GM19023 (cell line): ENCODE measurements at regions not wholly inside any gene's neighbourhood (a gene's known extent, or its start where the extent isn't known, plus 50 kb on each side); places are given as distances from the start of the nearest gene placed in this dataset.
"Not testable (repeated sequence)": the region's sequence is repeated elsewhere in the genome, so short reads cannot be mapped to it uniquely, and the experiment has no call there.

Experiments used
- ATAC-seq: cut with Tn5 transposase; IDR thresholded peaks from one replicate; pipeline ENCODE4 v1.9.1; 2021; ENCODE audit warnings: mild to moderate bottlenecking, moderate library complexity; ENCODE audit not compliant: unreplicated experiment

GRCh38 chr3:89912031-89912430 is 804.6 kb downstream of the EPHA3 start:
- no peak for ATAC-seq

- no peak for ATAC-seq
Observed at GRCh38 chr3:89923921-89924610, 816.6 kb downstream of the EPHA3 start.

- no peak for ATAC-seq
Observed at GRCh38 chr3:89925976-89926375, 818.6 kb downstream of the EPHA3 start.

GRCh38 chr3:89932882-89933281 is 825.5 kb downstream of the EPHA3 start:
- no peak for ATAC-seq

DNA sequence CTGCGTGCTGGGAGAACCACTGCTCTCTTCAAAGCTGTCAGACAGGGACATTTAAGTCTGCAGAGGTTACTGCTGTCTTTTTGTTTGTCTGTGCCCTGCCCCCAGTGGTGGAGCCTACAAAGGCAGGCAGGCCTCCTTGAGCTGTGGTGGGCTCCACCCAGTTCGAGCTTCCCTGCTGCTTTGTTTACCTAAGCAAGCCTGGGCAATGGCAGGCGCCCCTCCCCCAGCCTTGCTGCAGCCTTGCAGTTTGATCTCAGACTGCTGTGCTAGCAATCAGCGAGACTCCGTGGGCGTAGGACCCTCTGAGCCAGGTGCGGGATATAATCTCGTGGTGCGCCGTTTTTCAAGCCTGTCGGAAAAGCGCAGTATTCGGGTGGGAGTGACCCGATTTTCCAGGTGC is 837.0 kb downstream of the EPHA3 start:
- not testable (repeated sequence) for ATAC-seq

DNA sequence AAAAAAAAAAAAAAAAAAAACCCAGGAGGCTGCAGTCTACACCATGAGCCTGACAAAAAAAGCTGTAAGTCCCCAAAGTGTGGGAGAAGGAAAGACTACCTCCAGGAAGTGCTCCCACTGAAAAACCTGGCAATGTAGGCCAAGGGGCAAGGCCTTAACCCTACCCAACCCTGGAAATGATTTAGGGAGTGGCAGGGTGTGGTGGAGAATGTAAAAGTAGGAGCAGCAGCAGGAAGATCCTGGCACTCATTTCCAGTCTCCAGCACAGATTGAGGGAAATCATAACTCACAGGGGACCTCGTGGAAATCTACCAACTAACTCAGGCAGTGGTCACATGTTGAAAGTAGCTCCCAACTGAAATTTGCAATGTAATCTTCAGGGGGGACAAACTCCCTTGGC is 839.5 kb downstream of the EPHA3 start:
- no peak for ATAC-seq

- no peak for ATAC-seq
Observed at GRCh38 chr3:89947337-89947954, 840.0 kb downstream of the EPHA3 start.

DNA sequence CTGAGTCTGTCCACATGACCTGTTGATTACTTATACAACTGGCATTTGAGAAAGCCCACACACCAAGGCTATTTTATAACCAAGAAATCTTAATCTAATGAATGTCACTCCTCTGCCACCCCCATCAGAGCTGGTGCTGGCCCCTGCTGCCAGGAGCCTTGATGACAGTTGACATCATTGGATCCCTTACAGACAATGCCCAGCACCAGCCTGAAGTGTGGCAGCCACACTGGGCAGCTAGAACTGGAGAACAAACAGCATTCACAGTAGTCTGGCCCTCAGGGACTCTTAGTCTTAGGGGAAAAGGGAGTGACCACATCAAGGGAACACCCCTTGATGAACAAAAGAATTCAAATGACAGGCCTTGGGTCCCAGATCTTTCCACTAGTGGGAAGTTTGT is 840.6 kb downstream of the EPHA3 start:
- ATAC-seq, result no peak

- no peak for ATAC-seq
Observed at GRCh38 chr3:89950772-89951171, 843.4 kb downstream of the EPHA3 start.

GRCh38 chr3:89954137-89954536 is 846.7 kb downstream of the EPHA3 start:
- ATAC-seq, result no peak

DNA sequence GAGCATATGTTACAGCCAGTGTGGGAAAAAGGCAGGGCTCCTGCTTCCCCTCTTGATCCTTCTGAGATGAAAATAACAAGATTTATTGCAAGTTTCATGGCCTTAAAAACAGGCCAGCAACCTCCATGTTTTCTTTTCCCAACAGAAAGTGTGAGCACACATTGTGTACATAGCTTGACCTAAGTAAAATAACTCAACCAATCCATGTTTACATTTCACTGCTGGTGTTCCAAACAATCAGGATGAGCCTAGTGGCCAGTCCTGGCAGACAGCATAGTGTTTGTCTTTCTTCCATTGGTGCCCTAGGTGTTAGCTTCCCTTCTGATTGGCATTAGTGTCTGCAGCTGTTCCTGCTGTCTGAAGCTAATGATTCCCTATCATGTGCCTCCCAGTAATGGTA is 847.7 kb downstream of the EPHA3 start:
- ATAC-seq, result no peak

- no peak for ATAC-seq
Observed at GRCh38 chr3:89957451-89957850, 850.0 kb downstream of the EPHA3 start.

DNA sequence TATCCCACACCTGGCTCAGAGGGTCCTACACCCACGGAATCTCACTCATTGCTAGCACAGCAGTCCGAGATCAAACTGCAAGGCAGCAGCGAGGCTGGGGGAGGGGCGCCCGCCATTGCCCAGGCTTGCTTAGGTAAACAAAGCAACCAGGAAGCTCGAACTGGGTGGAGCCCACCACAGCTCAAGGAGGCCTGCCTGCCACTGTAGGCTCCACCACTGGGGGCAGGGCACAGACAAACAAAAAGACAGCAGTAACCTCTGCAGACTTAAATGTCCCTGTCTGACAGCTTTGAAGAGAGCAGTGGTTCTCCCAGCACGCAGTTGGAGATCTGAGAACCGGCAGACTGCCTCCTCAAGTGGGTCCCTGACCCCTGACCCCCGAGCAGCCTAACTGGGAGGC is 850.7 kb downstream of the EPHA3 start:
- not testable (repeated sequence) for ATAC-seq

GRCh38 chr3:89964347-89964746 is 856.9 kb downstream of the EPHA3 start:
- no peak for ATAC-seq

DNA sequence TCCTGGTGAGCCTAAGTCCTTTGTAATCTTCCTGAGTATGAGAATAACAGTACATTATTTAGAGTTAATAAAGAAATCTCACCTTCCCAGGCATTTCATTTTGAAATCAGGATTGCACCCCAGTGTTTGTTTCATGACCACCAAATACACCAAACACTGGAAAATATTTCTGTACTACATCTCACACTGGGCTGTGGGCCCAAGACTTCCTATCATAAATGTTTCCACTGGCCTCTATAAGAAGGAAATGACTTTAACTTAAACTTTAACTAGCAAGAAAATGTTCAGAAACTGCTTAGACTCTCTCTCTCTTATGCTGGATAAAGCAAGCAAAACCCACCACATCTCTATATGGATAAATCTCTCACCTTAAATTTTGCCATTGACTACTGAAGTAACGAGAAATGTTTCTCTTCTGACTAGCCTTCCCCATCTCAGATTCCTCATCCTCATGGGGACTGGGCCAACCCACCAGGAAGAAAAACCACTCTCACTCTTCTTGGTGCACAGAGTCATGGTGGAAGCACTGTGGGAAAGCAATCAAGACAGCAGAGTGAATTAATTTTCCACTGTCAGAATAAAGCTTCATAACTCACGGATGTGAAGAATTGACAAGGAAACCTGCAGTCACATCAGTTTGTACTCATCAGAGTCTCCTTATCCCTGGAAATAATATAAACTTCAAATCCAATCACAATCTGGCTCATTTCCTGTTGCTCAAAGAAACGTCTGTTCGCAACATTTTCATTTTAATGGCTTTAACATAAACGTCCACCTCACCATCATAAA is 859.6 kb downstream of the EPHA3 start:
- ATAC-seq, result no peak

DNA sequence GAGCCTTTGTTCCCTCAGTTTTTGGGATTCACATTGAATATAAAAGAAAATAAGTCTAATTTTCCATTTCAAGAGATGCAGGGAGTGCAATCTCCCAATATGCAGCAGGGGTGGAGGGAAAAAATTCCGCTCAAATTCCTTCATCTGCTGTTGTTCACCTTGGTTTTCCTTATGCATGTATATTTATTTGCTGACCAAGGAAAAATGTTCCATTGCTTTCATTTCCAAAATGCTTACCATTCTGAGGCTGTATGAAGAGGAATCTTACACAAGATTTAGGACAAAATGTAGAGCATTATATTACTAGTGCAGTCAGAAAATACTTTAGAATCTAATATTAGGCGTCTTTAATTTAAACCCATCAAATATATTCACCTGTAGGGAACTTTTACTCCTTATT is 863.9 kb downstream of the EPHA3 start:
- no peak for ATAC-seq

DNA sequence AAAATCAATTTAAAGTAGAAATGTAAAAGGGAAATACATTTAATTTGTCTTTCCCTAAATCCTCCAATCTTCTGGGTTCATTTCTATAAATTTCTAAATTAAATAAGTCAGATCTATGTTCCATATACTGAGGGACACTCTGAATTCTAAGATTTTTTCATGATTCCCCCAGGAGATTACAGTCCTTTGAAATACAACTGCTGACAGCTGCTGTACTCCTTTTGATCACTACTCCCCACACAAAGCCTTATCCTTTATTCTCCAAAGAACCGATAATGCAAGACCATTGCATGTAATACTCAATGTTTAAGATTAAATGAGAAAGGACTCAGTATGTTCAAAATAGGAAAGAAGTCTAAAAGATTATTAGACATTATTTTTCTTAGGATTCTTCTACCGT is 865.7 kb downstream of the EPHA3 start:
- no peak for ATAC-seq

DNA sequence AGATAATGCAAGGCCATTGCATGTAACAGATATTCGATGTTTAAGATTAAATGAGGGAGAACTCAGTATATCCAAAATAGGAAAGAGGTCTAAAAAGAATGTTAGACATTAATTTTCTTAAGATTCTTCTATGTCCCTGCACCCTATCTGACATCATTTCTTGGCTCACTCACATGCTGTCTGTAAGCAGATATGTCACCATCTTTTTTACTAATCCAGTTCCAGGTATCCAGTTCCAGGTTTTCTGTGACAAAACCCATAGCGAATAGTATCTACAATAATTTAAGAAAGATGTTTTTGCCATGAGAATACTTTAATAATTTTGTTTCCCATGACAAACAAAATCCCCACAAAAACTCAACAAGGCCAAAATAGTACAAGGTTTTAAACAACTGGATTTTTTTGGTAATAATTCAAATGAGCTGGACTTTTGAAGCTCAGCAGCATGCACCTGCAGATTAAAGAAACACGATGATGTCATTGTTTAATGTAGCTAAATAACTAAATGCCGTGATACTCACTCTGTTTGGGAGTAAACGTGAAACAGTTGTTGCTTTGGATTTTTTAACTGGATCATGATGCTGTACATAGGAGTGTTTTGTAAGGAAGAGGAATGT is 867.6 kb downstream of the EPHA3 start:
- no peak for ATAC-seq

GRCh38 chr3:89983449-89983848 is 876.0 kb downstream of the EPHA3 start:
- no peak for ATAC-seq

DNA sequence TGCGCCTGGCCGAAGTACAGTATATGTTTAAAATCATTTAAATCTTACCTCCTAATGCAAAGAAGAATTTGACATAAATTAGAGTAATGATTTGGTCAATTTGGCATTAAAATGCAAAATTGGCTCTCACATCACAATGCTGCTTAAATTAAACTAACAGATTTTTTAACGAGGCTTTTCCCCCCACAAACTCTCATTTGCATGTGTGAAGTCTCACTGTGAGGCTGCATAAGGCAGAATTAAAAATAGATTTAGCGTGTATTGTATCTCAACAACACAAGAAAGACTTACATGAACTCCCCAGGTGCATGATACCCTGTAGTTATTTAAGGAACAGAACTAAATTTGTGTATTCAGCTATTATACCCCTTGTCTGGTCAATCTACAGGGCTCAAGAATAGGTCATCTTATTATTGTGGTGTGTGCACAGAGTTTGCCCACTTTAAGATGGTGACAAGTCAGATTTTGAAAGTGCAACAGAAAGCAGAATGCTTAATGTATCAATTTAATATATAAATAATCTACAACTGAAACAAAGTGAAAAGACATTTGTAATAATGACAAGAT is 897.9 kb downstream of the EPHA3 start:
- ATAC-seq, result no peak

GRCh38 chr3:90007778-90008499 is 900.5 kb downstream of the EPHA3 start:
- ATAC-seq, result no peak
